ENCODE measurements at regions not wholly inside any gene's neighbourhood (a gene's known extent, or its start where the extent isn't known, plus 50 kb on each side); places are given as distances from the start of the nearest gene placed in this dataset.

- no peaks in the 10 kb centered on the region for H3K36me3 ChIP-seq (ENCODE audit: control insufficient read depth, insufficient read depth, low read length)
- peaks cover 14% of the 10 kb centered on the region for H3K4me1 ChIP-seq (ENCODE audit: control insufficient read depth, insufficient read depth, low read length)
- H2AK9ac ChIP-seq (replicated peaks; ENCODE audit: low read depth, low read length, poor library complexity) = no peak overlapping the region
- no peak overlapping the region for H3K56ac ChIP-seq (ENCODE audit: extremely low read depth, insufficient read depth, low read length)
- ChIA-PET POLR2A (ENCODE audit: unreplicated experiment) (no interaction called here), CTCF (no interaction called here)
- TF ChIP-seq MAZ (IDR thresholded peaks at IDR 0.05; ENCODE audit: borderline replicate concordance, low read depth, low read length) (no peak), CEBPB (IDR thresholded peaks at IDR 0.05; ENCODE audit: low read depth, low read length) (no peak), USF2 (IDR thresholded peaks at IDR 0.05; ENCODE audit: low read depth, low read length) (no peak), POLR2A (IDR thresholded peaks at IDR 0.05; ENCODE audit: low read depth, low read length) (no peak), SMC3 (IDR thresholded peaks at IDR 0.05; ENCODE audit: low read depth, low read length) (no peak), RAD21 (IDR thresholded peaks at IDR 0.05; ENCODE audit: low read length) (no peak), RFX5 (IDR thresholded peaks at IDR 0.05; ENCODE audit: low read depth, low read length) (no peak), MXI1 (IDR thresholded peaks at IDR 0.05; ENCODE audit: borderline replicate concordance, low read depth, low read length) (no peak), NFE2L2 (IDR thresholded peaks at IDR 0.05; ENCODE audit: low read depth, low read length) (no peak), RCOR1 (IDR thresholded peaks at IDR 0.05; ENCODE audit: insufficient replicate concordance, low read length) (no peak), CHD1 (IDR thresholded peaks at IDR 0.05; ENCODE audit: low read depth, low read length) (no peak), BHLHE40 (IDR thresholded peaks at IDR 0.05; ENCODE audit: low read depth, low read length) (no peak), FOS (IDR thresholded peaks at IDR 0.05; ENCODE audit: low read depth, low read length) (no peak), MAFK (IDR thresholded peaks at IDR 0.05; ENCODE audit: low read depth, low read length) (no peak)
- TF ChIP-seq, protein P1, sequence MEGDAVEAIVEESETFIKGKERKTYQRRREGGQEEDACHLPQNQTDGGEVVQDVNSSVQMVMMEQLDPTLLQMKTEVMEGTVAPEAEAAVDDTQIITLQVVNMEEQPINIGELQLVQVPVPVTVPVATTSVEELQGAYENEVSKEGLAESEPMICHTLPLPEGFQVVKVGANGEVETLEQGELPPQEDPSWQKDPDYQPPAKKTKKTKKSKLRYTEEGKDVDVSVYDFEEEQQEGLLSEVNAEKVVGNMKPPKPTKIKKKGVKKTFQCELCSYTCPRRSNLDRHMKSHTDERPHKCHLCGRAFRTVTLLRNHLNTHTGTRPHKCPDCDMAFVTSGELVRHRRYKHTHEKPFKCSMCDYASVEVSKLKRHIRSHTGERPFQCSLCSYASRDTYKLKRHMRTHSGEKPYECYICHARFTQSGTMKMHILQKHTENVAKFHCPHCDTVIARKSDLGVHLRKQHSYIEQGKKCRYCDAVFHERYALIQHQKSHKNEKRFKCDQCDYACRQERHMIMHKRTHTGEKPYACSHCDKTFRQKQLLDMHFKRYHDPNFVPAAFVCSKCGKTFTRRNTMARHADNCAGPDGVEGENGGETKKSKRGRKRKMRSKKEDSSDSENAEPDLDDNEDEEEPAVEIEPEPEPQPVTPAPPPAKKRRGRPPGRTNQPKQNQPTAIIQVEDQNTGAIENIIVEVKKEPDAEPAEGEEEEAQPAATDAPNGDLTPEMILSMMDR (conservative IDR thresholded peaks at IDR 0.05; ENCODE audit: low read depth, low read length) = no peak
- TF ChIP-seq, protein P2, sequence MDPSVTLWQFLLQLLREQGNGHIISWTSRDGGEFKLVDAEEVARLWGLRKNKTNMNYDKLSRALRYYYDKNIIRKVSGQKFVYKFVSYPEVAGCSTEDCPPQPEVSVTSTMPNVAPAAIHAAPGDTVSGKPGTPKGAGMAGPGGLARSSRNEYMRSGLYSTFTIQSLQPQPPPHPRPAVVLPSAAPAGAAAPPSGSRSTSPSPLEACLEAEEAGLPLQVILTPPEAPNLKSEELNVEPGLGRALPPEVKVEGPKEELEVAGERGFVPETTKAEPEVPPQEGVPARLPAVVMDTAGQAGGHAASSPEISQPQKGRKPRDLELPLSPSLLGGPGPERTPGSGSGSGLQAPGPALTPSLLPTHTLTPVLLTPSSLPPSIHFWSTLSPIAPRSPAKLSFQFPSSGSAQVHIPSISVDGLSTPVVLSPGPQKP (IDR thresholded peaks at IDR 0.05; ENCODE audit: borderline replicate concordance, low read depth, low read length) = no peak
- intact Hi-C loops (cut with micrococcal nuclease) (no loop called here), dilution Hi-C loops (cut with HindIII; ENCODE audit: low sequenced_read_pairs, unreplicated experiment) (no loop called here), in situ Hi-C loops (cut with MboI; ENCODE audit: low sequenced_read_pairs) (no loop called here)
- H2BK5ac ChIP-seq (ENCODE audit: low read depth, low read length, poor library complexity, severe bottlenecking) = no peak overlapping the region
- H3K9me3 ChIP-seq (ENCODE audit: control insufficient read depth, insufficient read depth, low read length) = no peaks in the 10 kb centered on the region
- no peak overlapping the region for H3K4me3 ChIP-seq (ENCODE audit: insufficient read depth, low read depth, low read length)
- H2BK20ac ChIP-seq (ENCODE audit: low read depth, low read length) = no peak overlapping the region
- no peak overlapping the region for H3K18ac ChIP-seq (ENCODE audit: low read depth, low read length)
- H3K9ac ChIP-seq (ENCODE audit: low read depth, low read length) = no peak overlapping the region
- no peak overlapping the region for H4K5ac ChIP-seq (ENCODE audit: low read depth, low read length)
- BruUV-seq (replicated peaks) = no TSS peak
- DNase-seq = no peak
- H3K79me1 ChIP-seq (ENCODE audit: low read depth in 1 of 2, low read length in 2 of 2) = no peaks in the 10 kb centered on the region
- H4K20me1 ChIP-seq (ENCODE audit: insufficient read depth, low read length) = no peaks in the 10 kb centered on the region
- H2BK15ac ChIP-seq (ENCODE audit: low read depth, low read length) = no peak overlapping the region
- H4K91ac ChIP-seq (ENCODE audit: insufficient read depth, low read depth, low read length) = no peak overlapping the region
- no peak overlapping the region for H2BK120ac ChIP-seq (ENCODE audit: low read depth, low read length)
- no peak overlapping the region for H3K4me2 ChIP-seq (ENCODE audit: low read depth, low read length)
- H4K8ac ChIP-seq (ENCODE audit: low read depth in 2 of 2, low read length in 2 of 2) = no peak overlapping the region
- no peak overlapping the region for H3K4ac ChIP-seq (ENCODE audit: low read depth, low read length)
- 50% methylated on average over 3 of the region's 18 CpGs; no CpG with 5 or more reads in 1 of the 2 experiments for WGBS, 2 experiments (ENCODE audit: extremely low coverage in 2 of 2, insufficient read length in 1 of 2)
- H3K23ac ChIP-seq (ENCODE audit: low read depth, low read length) = no peak overlapping the region
- 0 out of 2 replicates have a peak, but pooled peaks cover 5% of the 10 kb centered on the region for H3K9me1 ChIP-seq (ENCODE audit: insufficient read depth, low read length)
- H3K14ac ChIP-seq (replicated peaks; ENCODE audit: low read depth, low read length) = no peak overlapping the region
- peaks cover 32% of the 10 kb centered on the region for H3K27me3 ChIP-seq (ENCODE audit: control insufficient read depth, insufficient read depth, low read length)
- no peak for ATAC-seq (ENCODE audit: low read depth)
- H2AFZ ChIP-seq (replicated peaks; ENCODE audit: low read length, poor library complexity) = no peak overlapping the region
- H2AK5ac ChIP-seq (ENCODE audit: low read depth, low read length) = no peak overlapping the region
- H3K27ac ChIP-seq (ENCODE audit: insufficient read depth, low read length) = no peak overlapping the region
Observed at GRCh38 chr15:70199540-70200410, 102.1 kb upstream of the TLE3 start.
